GM23338 (cell line): ENCODE measurements at regions not wholly inside any gene's neighbourhood (a gene's known extent, or its start where the extent isn't known, plus 50 kb on each side); places are given as distances from the start of the nearest gene placed in this dataset.

ENCODE experiments used
- CTCF ChIP-seq, 2 experiments: fragments of 200-600 bp in 1 of 2; sonication (generic) in 1 of 2; conservative IDR thresholded peaks; 2 replicates each; pipeline versions ENCODE4 v1.5.1 to v1.6.1; 2016 to 2017; ENCODE audit warnings: antibody characterized with exemption in 2 of 2, low read depth in 2 of 2, mild to moderate bottlenecking in 2 of 2, moderate library complexity in 1 of 2
- EZH2 ChIP-seq: fragments of 200-600 bp; sonication (generic); IDR thresholded peaks from one replicate; pipeline ENCODE4 v1.8.0; 2017; ENCODE audit warnings: antibody characterized with exemption, mild to moderate bottlenecking, low read depth; ENCODE audit not compliant: unreplicated experiment
- EZH2phosphoT487 ChIP-seq: fragments of 200-600 bp; sonication (generic); IDR thresholded peaks from one replicate; pipeline ENCODE4 v1.8.1; 2018; ENCODE audit warnings: antibody characterized with exemption; ENCODE audit not compliant: unreplicated experiment
- NANOG ChIP-seq: IDR thresholded peaks from 2 replicates; pipeline ENCODE4 v1.6.1; 2016; ENCODE audit warnings: antibody characterized with exemption, borderline replicate concordance
- POLR2AphosphoS5 ChIP-seq: IDR thresholded peaks from 2 replicates; pipeline ENCODE4 v1.6.1; 2016; ENCODE audit warnings: antibody characterized with exemption, low read depth

DNA sequence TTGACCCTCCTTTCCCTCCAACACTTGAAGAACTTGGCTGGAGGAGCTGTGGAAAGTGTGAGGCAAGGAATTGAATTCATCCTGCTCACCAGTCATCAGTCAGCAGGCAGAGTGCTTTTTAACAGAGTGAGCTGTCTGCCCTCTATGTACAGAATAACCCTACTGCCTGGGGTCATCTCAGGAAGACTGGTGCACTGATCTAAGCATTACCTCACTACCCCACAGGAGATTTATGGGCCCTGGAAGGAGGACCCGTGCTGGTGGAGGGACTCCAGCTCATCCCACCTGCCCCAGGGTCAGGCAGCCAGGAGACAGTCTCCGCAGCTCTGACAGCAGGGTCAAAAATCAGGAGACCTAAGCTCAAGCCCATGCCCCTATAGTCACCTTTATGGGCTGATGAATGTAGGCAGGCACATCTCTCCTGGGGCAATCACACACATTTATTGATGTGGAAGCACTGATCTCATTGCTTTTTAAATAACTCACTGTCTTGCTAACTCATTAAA, 270.8 kb upstream of the SESN3 start:
- TF ChIP-seq EZH2 (no peak), CTCF (conservative IDR thresholded peaks at IDR 0.05; ENCODE audit: low read depth in 2 of 2) (no peak), POLR2AphosphoS5 (no peak), NANOG (no peak), EZH2phosphoT487 (no peak)
